ENCODE measurements at regions not wholly inside any gene's neighbourhood (a gene's known extent, or its start where the extent isn't known, plus 50 kb on each side); places are given as distances from the start of the nearest gene placed in this dataset.

GRCh38 chr15:96756146-96756545, 425.6 kb downstream of the NR2F2 start:
- H3K4me3 ChIP-seq (replicated peaks in 1 of 2; ENCODE audit: low read depth in 2 of 2, low read length in 2 of 2) = no peak overlapping the region
- TF ChIP-seq CTCF (IDR thresholded peaks at IDR 0.05; ENCODE audit: low read depth, low read length) = no peak
- DNase-seq (ENCODE audit: low read depth in 2 of 2) = no peak

- TF ChIP-seq CTCF (IDR thresholded peaks at IDR 0.05; ENCODE audit: low read depth, low read length) = no peak
- no peak overlapping the region for H3K4me3 ChIP-seq (replicated peaks in 1 of 2; ENCODE audit: low read depth in 2 of 2, low read length in 2 of 2)
- DNase-seq (ENCODE audit: low read depth in 2 of 2) = no peak
Measured at GRCh38 chr15:96756656-96757055, 426.2 kb downstream of the NR2F2 start.

GRCh38 chr15:96762566-96762965, 432.1 kb downstream of the NR2F2 start:
- no peak overlapping the region for H3K4me3 ChIP-seq (replicated peaks in 1 of 2; ENCODE audit: low read depth in 2 of 2, low read length in 2 of 2)
- TF ChIP-seq CTCF (IDR thresholded peaks at IDR 0.05; ENCODE audit: low read depth, low read length) = no peak
- DNase-seq (ENCODE audit: low read depth in 2 of 2) = no peak

GRCh38 chr15:96764501-96764900, 434.0 kb downstream of the NR2F2 start:
- no peak overlapping the region for H3K4me3 ChIP-seq (replicated peaks in 1 of 2; ENCODE audit: low read depth in 2 of 2, low read length in 2 of 2)
- no peak for TF ChIP-seq CTCF (IDR thresholded peaks at IDR 0.05; ENCODE audit: low read depth, low read length)
- no peak for DNase-seq (ENCODE audit: low read depth in 2 of 2)

- H3K4me3 ChIP-seq (replicated peaks in 1 of 2; ENCODE audit: low read depth in 2 of 2, low read length in 2 of 2) = no peak overlapping the region
- DNase-seq (ENCODE audit: low read depth in 2 of 2) = no peak
- TF ChIP-seq CTCF (IDR thresholded peaks at IDR 0.05; ENCODE audit: low read depth, low read length) = no peak
Measured at GRCh38 chr15:96764946-96765345, 434.4 kb downstream of the NR2F2 start.

- H3K4me3 ChIP-seq (replicated peaks in 1 of 2; ENCODE audit: low read depth in 2 of 2, low read length in 2 of 2) = no peak overlapping the region
- TF ChIP-seq CTCF (IDR thresholded peaks at IDR 0.05; ENCODE audit: low read depth, low read length) = no peak
- DNase-seq (ENCODE audit: low read depth in 2 of 2) = no peak
Measured at GRCh38 chr15:96766366-96766765, 435.9 kb downstream of the NR2F2 start.

GRCh38 chr15:96767703-96768434, 437.4 kb downstream of the NR2F2 start:
- TF ChIP-seq CTCF (IDR thresholded peaks at IDR 0.05; ENCODE audit: low read depth, low read length) = no peak
- no peak overlapping the region for H3K4me3 ChIP-seq (replicated peaks in 1 of 2; ENCODE audit: low read depth in 2 of 2, low read length in 2 of 2)
- peak in 1 of 2 donors; percentile 57 for DNase-seq (ENCODE audit: low read depth in 2 of 2)

All from cardiac fibroblast (primary cell).